NCI-H146 (cell line): ENCODE measurements at regions not wholly inside any gene's neighbourhood (a gene's known extent, or its start where the extent isn't known, plus 50 kb on each side); places are given as distances from the start of the nearest gene placed in this dataset.

Source experiments
- DNase-seq: peaks from one replicate; lab custom pipeline; 2025; lab: John Stamatoyannopoulos, UW

DNA sequence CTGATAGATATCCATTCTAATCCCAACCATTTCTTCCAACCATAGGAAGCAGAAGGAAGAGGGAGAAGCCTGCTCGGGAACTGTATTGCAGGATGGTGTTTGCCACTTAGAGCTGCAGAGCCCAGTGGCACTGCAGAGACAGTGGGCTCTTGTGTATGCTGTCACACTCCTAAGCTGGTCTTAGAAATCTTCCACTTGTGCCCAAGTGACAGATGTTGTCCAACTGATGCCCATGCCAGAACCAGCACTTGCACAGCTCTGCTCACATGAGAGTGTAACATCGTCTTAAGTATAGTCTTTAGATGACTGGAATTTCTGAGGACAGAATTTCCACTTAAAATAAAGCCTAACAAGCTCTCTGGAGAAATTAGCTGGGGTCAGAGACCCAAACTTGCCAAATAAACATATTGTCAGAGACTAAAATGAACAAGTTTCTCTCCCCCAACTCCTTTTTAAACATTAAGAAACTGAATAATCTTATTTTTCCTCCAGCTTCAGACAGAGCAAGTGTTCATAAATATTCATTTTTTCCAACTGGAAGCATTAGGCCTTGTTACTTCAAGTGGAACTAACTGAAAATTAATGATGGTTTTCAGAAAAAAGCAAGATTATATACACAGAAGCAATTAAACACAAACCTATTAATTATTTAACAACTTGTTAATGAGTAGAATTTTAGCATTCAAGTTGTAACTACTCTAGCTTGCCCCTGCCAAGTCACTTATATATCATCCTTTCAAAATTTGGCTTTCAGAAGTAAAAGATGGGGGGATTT is 577.3 kb downstream of the AJAP1 start:
- DNase-seq = no peak

DNA sequence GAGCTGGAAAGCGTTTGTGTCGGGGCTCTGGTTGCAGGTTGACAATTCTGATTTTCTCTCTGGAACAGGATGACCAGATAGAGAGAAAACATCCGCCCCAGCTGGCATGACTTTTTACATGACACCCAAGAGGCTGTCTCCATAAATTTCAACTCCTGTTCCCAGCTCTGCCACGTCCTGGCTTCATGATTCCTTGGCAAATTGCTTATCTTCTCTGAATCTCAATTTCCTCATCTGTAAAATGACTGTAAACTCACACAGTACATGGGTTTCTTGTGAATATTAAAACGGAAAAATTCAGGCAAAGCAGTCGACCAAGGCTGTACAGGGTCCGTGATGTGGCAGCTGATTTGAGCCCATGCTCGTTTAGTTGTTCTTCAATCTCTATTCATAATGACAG is 572.7 kb downstream of the AJAP1 start:
- DNase-seq = no peak

DNA sequence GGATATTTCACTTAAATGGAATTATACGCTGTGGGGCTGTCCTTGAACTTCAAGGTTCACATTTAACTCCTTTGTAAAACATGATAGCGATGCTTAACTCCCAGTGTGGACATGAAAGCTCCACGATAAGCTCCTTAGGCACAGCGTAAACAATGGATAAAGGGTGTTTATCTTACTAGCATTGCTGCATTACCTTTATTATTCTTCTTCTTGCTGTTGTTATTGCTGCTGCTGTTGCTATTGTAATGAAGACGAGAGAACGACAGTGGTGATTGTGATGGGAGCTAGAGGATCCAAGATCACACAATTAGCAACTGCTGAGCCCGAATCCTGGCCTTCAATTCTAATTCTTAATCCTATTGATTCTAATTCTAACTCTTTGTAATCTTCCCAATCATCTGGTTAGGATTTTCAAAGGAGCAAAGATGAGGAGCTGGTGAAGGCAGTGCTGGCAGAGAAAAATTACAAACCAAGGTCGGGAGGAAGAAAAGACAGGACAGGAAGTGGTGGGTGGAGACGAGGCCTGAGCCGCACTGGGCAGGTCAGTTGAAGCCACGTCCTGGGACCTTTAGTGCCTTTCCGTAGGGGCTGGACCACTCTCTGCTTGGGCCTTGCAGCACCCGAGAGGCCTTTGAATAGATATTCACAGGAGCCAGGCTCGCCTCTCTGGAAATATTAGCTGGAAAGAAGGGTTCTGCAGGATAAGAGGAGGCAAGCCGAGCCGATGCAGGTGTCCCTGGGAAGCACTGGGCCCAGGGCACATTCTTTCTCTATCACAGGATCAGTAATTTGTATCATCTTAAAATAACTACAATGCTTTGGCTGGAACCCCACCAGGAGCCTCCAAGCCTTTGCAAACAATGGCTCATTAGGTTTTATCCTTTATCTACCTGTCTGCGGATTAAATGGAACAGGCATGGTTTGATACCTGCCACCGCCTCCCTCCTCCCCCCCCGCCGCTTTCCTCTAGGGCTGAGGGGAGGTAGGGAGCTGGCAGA is 571.6 kb downstream of the AJAP1 start:
- no peak for DNase-seq

DNA sequence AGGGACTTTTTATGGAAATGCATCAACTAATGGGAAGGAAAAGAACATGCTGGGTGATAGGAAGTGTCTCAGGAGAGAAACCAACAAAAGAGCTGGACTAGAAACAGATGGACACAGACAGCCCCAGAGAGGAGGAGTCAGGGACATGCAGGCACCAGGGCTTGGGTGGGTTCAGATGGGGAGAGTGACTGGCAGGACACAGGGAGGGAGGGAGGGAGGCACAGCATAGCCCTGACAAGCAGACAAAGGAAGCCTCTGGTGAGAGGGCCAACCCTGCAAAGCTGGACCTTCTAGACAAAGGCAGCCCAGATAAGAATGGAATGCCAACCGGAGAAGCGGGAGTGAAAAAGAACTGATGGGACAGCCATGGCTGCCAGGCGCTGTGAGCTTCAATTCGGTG is 568.8 kb downstream of the AJAP1 start:
- no peak for DNase-seq

DNA sequence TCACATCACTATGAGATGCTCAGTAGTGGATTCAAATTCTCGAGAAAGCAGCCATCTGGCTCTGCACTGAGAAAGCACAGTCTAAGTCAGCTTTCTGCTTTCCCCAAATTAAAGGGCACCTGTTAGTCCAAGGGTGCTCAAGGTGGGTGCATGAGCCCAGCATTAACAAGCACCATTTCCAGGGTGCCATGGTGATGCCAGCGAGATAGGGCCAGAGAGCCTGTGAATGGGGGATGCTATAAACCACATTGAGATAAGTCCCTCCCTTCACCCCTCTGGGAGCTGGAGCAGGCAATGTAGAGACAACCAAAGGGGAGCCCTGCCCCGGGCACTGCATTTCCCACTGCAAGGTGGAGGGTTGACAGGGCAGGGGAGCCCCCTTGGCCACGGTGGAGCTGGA is 568.2 kb downstream of the AJAP1 start:
- DNase-seq = no peak

DNA sequence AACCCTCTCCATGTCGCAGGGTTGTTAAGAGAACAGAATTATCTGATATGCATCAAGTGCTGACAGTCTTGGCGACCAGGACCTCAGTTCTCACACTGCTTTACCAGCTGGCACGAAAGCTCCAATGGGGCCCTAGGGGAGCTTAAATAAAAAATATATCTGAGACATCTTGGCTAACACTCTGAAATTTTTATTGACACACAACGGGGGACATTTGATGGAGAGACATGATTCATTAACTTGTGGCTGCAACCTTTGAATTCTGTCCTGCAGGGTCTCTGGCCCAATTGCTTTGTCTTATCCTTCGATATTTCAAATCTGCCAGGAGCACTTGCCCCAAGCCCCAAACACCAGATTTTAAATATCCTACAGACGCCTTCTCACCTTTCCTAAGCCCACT is 567.0 kb downstream of the AJAP1 start:
- no peak for DNase-seq

DNA sequence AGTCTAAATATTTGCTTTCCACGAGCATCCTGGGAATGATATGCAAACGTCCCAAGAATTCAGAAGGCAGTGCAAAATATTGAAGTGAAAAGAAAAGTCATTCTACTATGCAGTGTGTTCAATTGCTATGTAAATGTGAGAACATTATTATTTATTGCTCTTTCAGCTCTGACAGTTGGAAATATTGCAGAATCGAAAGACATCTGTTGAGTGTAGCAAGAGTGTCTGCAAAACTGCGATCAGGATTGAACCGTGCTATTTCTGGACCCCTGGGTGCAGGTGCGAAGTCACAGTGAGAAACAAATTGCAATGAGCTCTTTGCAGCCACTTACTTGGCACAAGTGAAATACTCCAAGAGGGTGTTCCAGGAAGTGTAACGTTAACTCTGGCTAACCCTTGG is 566.4 kb downstream of the AJAP1 start:
- DNase-seq = no peak

DNA sequence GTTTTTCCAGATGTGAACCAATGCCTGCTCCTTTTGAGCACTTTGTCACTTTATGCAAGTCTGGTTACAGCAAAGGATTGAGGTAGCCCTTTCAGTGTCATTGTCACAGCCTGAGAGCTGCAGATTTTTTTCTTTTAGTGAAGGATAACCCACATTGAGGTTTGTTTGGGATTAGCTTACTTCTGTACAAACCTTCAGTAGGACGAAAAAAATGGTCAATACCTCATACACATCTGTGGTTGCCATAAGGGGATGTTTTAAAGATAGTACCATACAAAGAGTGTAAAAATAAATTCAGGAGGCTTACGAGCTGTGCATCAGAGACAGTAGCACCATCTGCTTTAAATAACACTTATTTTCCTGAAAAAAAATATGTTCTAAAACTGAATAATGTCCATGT is 566.0 kb downstream of the AJAP1 start:
- DNase-seq = no peak

DNA sequence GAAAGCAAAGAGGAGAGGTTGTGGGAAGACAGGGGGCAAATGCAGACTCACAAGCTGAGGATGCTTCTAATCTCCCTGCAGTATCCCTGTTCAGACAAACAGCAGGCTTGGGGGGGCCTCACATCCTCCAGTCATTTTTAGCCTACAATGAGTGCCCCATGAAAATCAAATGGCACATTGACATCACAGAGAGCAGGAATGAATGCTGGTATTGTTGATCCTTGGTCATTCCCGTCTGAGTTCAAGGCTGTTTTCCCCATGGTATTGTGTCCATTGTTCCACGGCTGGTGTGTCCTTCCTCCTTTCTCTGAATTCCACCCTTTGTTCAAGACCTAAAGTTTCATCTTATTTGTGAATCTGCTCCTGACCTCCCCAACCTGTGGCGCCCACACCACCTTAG is 545.6 kb downstream of the AJAP1 start:
- DNase-seq = no peak

DNA sequence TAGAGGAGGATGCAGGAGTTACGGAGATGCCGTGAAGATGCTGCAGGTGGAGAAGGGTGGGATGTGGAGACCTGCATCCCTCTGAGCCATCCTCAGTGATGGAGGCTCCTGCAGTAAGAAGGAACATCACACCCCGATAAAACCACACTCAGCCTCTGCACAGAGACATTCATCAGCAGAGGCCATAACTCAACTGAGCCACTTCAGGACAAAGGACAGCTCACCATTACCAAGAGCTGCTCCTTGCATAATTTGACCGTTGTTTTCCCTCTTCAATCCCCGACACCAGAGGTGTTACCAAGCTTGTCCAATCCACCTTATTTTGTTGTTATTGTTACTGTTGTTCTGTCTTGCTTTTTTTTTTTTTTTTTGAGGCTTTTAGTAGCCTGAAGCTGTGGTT is 543.9 kb downstream of the AJAP1 start:
- DNase-seq = no peak

DNA sequence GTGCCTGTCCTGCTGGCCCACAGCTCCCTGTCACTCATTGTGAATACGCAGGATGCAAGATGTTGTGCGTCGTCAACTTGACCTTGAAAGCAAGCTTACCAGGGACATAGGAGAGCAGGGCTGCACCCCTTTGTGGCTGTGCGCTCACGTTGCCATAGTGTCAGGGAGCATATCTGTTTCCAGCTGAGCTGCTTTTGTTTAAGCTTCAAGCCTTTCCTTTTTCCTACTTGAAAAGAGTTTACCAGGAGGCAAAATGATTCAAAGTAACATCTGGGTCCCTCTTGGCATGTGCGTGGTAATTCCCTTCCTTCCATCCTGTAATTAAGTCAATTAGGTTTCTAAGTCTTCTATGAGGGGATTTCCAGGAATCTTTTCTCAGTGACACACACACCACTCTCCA is 537.1 kb downstream of the AJAP1 start:
- no peak for DNase-seq

DNA sequence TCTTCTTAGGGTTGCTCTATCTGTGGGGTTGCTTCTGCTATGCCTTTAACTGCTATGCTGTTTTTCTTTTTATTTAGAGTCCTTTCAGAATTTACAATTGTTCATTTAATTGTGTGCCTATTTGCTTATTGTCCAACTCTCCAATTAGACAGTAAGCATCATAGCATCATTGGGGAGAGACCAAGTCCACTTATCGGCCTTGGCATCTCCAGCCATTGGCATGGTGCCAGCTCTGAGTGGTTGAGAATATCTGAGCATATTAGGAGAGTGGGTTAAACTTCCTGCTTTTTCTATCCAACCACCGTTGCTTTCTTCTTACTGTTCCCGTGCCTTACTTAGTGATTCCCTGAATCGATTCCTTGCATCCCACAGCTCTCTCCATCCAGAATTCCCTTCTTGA is 535.0 kb downstream of the AJAP1 start:
- no peak for DNase-seq

DNA sequence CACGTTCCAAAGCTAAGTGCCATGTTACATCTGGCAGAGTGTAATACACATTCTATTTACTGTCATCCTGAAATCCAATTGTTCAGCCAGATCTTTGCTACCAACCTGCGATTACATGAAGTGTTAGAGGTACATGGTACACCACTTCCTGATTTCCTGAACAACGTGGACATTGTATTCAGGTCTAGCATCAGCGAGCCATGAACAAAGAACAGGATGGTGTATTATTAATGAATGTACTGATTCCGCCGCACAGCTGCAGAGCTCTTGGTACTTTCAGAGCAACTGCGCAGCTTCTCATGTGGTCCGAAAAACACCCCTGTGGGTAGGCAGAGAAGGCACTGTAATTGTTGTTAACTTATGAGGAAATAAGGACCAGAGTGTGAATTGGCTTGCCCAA is 511.4 kb downstream of the AJAP1 start:
- DNase-seq = no peak

DNA sequence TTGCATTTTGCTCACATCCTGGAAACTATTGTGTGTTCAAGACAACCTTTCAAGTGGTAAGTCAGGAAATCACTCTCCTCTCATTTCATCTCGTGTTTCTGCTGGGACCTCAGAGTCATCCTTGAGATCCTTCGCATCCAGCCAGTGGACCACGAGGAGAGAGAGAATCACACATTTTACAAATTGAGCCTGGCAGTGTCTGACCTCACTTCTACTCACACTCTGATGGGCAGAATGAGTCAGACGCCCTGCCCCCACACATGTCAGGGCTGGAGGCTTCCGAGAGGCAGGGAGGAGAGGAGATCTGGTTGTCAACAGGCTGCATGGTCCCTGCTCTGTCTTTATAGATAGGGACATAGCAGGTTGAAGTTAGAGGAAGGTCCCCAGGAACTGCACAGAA is 509.7 kb downstream of the AJAP1 start:
- no peak for DNase-seq

DNA sequence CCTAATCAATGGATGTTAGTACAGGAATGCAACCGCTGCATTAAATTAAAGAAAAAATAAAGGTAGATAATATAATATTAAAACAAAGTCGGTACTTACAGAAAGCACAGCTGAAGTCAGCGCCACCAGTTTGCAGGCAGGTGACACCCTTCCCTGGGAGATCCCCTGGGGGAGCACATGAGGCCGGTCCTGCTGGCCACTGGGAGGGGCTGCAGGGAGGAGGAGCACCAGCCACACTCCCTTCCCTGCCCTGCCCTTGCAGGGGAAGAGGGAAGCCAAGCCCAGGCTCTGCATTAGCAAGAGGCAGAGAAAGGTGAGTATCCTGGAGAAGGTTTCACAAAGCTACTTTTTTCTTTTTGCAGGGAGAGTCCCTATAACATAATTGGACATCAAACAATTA is 507.0 kb downstream of the AJAP1 start:
- DNase-seq = peak; percentile 3

DNA sequence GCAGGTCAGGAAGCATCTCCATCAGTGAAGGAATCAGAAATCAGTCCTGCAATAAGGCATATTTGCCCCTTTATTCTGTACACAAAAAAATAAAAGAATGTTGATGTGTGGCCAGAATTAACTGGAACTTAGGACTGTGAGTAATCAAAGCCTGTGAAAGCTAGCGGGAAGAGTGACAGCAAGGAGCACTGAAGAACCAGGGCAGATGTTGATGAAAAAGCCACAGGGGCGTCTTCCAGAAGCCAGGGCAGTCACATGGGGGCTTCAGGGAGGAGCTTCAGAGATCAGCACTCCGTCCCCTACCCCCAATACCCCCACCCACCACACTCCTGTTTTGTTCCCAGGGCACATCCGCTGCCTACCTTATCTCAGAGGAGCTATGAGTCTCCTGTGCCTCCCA is 502.8 kb downstream of the AJAP1 start:
- no peak for DNase-seq

DNA sequence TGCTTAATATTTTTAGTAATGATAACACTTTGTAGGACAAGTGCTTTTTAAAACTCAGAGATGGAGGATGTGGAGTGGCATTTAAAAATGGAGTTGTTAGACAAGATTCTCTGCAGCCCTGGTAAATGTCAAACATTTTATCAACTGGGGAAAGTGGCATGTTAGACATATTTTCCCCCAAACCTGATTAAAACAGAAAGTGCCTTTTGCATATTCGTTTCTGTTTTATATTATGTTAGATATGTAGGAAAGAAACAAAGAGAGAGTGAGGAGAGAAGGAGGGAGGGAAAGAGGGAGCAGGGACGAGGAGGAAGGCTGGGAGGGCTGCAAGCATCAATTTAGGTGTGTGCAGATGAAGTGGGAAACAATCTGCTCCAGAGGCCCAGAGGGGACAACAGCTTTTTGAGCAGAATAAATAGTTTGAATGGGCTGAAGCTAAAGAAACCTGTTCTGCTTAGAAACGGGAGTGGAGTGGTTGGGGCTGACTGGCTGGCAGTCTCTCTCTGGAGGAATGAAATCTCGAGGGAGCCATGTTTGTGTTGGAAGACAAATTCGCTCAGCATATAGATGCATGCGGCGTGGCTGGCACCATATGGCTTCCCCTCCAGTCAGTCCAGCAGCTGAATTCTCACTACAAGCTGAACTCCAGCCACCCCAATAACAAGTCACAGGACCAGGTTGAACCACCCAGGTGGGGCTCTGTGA is 502.2 kb downstream of the AJAP1 start:
- no peak for DNase-seq

DNA sequence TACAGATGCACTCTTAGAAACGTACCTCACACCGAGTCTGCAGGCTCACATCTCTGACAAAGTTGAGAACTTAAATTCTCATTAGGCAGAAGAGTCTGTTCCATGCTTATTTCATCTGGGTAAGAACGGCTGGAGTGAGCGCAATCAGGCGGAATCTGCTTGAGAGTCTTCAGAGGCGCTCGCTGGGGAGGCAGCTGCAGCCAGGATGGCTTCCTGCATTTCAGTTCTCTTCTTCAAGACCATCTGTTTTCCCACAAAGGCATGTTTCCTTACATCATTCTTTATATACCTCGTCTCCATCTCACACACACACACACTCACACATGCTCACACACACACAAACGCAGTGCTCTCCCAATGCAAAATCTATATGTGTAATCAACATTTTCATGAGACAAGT is 497.1 kb downstream of the AJAP1 start:
- DNase-seq = no peak

DNA sequence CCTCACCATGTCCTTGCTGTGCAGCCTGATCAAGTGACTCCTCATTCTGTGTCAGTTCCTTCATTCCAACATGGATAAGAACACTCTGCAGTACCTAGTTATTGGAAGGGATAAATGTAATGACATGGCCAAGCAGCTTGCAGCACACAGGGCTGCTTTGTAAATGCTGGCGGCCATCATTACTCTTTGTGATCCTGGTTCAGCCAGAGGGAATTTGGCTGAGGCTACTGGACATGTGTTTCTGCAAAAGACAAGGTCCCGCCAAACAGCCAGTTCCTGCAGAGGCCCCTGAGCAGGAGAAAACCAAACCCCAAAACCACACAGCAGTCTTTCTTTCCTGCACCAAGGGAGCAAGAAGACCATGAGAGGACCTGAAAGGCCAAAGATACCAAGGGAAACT is 495.8 kb downstream of the AJAP1 start:
- DNase-seq = no peak

DNA sequence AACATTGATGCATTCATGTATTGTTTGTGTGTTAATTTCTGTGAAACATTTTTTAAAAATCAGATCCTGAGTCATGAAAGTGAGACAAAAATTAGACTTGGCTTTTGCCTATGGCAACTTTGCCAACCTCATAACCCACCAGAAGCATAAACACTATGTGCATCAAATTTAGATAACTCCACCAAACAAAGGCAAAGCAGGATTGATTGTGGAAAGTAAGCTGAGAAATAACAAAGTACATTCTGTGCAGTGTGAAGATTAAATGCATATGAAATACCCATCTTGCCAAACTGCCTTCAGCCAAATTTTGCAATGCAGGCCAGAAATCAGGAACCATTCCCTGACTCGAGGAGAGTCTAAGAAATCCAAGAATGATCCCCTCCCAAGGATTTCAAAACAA is 493.4 kb downstream of the AJAP1 start:
- DNase-seq = no peak

DNA sequence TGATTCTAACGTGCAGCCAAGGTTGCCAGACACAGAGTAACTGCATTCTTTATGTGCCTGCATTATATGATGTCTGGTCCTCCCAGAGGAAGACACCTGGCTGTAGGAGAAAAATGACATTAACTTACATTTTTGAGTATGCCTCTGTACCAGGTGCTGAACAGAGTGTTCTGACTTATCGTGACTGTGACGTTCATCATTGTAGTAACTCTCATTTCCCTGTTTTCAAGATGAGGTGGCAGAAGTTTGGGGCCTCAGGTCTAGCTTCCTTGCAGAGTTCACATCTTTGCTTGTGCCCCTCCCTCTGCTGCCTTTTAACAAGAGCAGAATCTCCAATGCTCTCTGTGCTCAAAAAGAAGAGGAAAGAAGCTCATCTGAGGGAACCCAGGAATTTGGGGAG is 488.0 kb downstream of the AJAP1 start:
- no peak for DNase-seq

DNA sequence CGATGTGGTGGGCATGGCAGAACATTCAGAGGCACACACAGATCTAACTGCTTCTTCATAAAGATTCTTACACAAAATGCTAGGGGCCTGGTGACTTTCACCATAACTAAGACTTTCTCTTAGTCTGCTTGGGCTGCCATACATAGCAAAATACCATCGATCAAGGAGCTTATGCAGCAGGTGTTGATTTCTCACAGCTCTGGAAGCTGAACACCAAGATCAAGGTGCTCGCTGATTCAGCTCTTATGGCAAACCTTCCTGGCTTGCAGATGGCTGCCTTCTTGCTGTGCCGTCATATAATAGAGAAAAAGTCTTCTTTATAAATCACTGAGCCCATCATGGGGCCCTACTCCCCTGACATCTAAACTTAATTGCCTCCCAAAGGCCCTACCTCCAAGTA is 487.3 kb downstream of the AJAP1 start:
- DNase-seq = no peak

DNA sequence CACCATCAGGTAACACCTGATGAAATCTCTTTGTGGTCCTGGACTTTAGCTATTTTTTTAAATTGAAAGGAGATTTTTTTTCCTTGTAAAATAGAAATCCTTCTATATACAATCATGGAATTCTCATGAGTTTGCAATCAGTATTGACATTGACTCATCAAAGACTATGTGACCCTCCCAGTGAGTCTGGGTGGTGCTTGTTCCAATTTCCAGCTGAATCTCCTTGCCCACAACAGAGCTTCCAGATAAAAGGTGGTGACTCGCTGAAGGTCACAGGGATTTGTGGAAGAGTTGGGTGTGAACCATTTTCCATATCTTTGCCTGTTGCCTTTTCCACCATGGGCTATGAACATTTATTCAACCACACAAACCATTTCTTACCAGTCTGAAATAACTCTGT is 486.6 kb downstream of the AJAP1 start:
- no peak for DNase-seq
